ENCODE measurements at regions not wholly inside any gene's neighbourhood (a gene's known extent, or its start where the extent isn't known, plus 50 kb on each side); places are given as distances from the start of the nearest gene placed in this dataset.
A peak's percentile ranks its signal among the peaks of the same experiment; 100 is the strongest.

GRCh38 chr2:161061786-161062185, 98.4 kb upstream of the TANK start:
- DNase-seq, result no peak
- no peak for TF ChIP-seq CTCF (IDR thresholded peaks at IDR 0.05)
- intact Hi-C loops (cut with DNase I), result no loop called here
- Histone ChIP-seq H3K36me3 (no peaks in the 10 kb centered on the region), H3K4me1 (peaks cover 9 to 12% of the 10 kb centered on the region in 2 donors), H3K27me3 (no peaks in the 10 kb centered on the region), H3K4me3 (no peak overlapping the region), H3K9me3 (no peaks in the 10 kb centered on the region), H3K27ac (no peak overlapping the region)
- no peak for ATAC-seq

DNA sequence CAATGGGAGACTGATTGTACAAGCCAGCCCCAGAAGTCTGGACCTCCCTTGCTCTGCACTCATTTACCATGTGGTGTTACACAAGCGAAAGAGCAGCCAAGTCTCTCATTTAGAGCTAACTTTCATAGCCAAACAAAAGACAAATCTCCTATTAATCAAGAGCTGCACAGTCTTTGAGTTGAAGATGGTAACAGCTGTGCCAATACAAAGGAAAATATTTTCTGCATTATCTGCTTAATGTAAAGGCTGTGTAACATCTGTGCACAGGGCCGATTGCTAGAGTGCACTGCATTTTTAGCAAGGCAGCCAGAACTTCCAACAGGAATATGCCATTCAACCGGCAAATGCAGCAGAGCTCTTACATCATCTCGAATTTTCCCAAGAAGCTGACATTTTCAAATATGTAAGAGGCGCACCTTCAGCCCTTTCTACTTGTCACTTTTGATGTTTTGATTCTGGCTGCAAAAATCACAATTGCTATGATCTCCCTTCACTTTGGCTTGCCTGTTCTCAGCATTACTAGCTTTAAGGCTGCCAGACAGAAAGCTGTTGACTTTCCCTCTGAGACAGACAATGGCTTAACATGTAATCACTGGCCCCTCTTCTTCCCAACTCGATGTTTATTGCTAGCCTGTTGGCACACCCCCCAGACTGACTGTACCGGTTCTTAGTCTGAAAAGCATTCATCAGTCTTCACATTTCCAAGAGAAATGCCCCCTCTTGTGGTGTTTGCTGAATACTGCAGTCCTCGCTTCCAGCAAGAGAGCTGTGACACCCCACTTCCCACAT, 96.9 kb upstream of the TANK start:
- ATAC-seq (peak; percentile 98), DNase-seq (peak in 3 of 4 donors; percentile 75 to 89 (median 77))
- no peak overlapping the region for H3K4me3 ChIP-seq
- H3K4me1 ChIP-seq, result peaks cover 9 to 12% of the 10 kb centered on the region in 2 donors
- TF ChIP-seq CTCF (IDR thresholded peaks at IDR 0.05), result peak; percentile 84 to 90
- H3K27ac ChIP-seq, result no peak overlapping the region
- H3K36me3 ChIP-seq, result no peaks in the 10 kb centered on the region
- H3K9me3 ChIP-seq, result no peaks in the 10 kb centered on the region
- no peaks in the 10 kb centered on the region for H3K27me3 ChIP-seq
- intact Hi-C loops (cut with DNase I), result no loop called here

DNA sequence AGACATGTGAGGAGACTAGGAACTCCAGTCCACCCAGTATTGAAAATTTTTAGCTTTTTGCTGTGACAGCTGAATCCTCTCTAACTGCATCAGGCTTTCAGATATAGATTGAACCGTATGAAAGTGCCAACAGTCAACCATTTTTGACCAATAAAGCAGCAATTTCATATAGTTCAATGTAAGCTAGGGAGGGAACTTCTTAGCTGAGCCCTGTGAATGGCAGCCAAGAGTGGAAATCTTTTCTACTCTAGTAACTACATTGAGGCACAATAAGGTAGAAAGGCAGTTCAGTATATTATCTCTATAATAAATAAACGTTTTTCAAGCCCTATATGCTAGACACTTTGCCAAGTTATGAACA, 96.3 kb upstream of the TANK start:
- no peaks in the 10 kb centered on the region for H3K9me3 ChIP-seq
- ATAC-seq (no peak), DNase-seq (no peak)
- TF ChIP-seq CTCF (IDR thresholded peaks at IDR 0.05), result peak in 1 of 2 donors; percentile 49
- H3K4me1 ChIP-seq, result peaks cover 9 to 12% of the 10 kb centered on the region in 2 donors
- no peaks in the 10 kb centered on the region for H3K27me3 ChIP-seq
- H3K27ac ChIP-seq, result no peak overlapping the region
- H3K36me3 ChIP-seq, result no peaks in the 10 kb centered on the region
- intact Hi-C loops (cut with DNase I), result no loop called here
- no peak overlapping the region for H3K4me3 ChIP-seq

DNA sequence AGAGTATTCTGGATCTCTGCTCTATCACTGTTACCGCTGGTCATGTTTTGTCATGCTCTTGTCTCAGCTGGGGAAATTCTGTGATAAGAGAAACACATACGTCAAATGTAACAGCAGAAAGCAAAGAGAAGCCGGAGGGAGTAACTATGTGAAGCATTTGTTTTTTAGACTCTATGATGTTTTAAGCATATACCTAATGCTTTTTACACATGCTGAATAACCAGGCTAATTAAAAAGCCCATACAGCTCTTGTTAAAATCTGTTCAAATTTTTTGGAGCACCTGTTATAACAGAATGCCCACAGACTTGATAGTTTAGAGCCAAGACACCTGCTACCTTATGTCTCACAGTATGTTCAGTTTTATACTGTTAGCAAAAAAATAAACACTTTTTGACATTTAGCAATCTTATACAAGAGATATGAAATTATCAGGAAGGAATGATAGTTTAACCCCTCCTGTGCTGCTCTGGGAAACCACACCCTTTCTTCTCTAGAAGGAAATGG, 92.3 kb upstream of the TANK start:
- Histone ChIP-seq H3K4me1 (peaks cover 9 to 12% of the 10 kb centered on the region in 2 donors), H3K36me3 (no peaks in the 10 kb centered on the region), H3K27ac (no peak overlapping the region), H3K4me3 (no peak overlapping the region), H3K9me3 (no peaks in the 10 kb centered on the region), H3K27me3 (no peaks in the 10 kb centered on the region)
- DNase-seq, result no peak
- no peak for ATAC-seq
- intact Hi-C loops (cut with DNase I), result no loop called here
- TF ChIP-seq CTCF (IDR thresholded peaks at IDR 0.05), result no peak

GRCh38 chr2:161068670-161069069, 91.6 kb upstream of the TANK start:
- no peak overlapping the region for H3K4me3 ChIP-seq
- H3K9me3 ChIP-seq, result no peaks in the 10 kb centered on the region
- intact Hi-C loops (cut with DNase I), result no loop called here
- H3K27me3 ChIP-seq, result no peaks in the 10 kb centered on the region
- H3K4me1 ChIP-seq, result peaks cover 4 to 6% of the 10 kb centered on the region in 2 donors
- no peak overlapping the region for H3K27ac ChIP-seq
- no peaks in the 10 kb centered on the region for H3K36me3 ChIP-seq
- no peak for TF ChIP-seq CTCF (IDR thresholded peaks at IDR 0.05)
- DNase-seq (no peak), ATAC-seq (no peak)
